Colonic mucosa (tissue), 4 donors: ENCODE measurements at regions not wholly inside any gene's neighbourhood (a gene's known extent, or its start where the extent isn't known, plus 50 kb on each side); places are given as distances from the start of the nearest gene placed in this dataset.

Experiments used
- DNase-seq: peaks from one replicate; pipeline ENCODE4 v3.0.0-alpha.2; 2020
- H3K27ac ChIP-seq: fragments of 200-600 bp; one replicate; pipeline ENCODE4 v1.8.0; 2021
- H3K27me3 ChIP-seq: fragments of 200-600 bp; one replicate; pipeline ENCODE4 v1.8.0; 2021
- H3K36me3 ChIP-seq: fragments of 200-600 bp; one replicate; pipeline ENCODE4 v1.8.0; 2021
- H3K4me1 ChIP-seq: fragments of 200-600 bp; one replicate; pipeline ENCODE4 v1.8.0; 2021; ENCODE audit warnings: mild to moderate bottlenecking
- H3K4me3 ChIP-seq: fragments of 200-600 bp; one replicate; pipeline ENCODE4 v1.8.0; 2021
- H3K9ac ChIP-seq, 2 donors: one replicate each; pipeline ENCODE4 v1.7.0; 2013; ENCODE audit warnings: control low read depth in 2 of 2, low read depth in 2 of 2, low read length in 2 of 2
- H3K9me3 ChIP-seq: fragments of 200-600 bp; one replicate; pipeline ENCODE4 v1.8.0; 2021
- intact Hi-C: fragments of 100-400 bp; cut with DNase I; formaldehyde crosslinking; loops from one replicate; pipeline ENCODE4 v1.14.1; 2022
- TF ChIP-seq, protein P1 (sequence below): fragments of 200-600 bp; IDR thresholded peaks from one replicate; pipeline ENCODE4 v1.8.0; 2022; ENCODE audit warnings: antibody characterized with exemption, mild to moderate bottlenecking
- donor health status: healthy.
- donor health status: DM: no; HTN: no; CAD: no.
- donor health status: DM: no; HTN: no; CAD: no.

DNA sequence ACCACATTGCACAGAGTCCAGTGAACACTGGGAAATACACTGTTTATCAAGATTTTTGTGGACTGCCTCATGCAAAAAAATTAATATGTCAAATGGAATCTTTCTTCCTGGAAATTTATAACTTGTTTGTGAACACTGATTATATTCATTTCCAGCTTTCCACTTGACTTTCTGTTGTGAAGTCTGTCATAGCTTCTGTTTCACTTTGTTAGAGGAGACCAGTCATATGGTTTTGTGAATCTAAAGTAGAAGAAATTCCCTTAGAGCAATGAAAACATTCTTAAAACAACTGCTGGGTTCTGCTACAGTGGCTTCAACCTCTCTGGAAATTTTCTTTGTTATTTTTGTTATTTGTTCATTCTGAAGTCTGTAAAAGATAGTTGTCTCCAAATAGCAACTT lies 349.5 kb upstream of the NFE2L3 start:
- Histone ChIP-seq H3K9ac (no peak overlapping the region), H3K9me3 (no peaks in the 10 kb centered on the region), H3K27ac (no peak overlapping the region), H3K36me3 (no peaks in the 10 kb centered on the region), H3K4me3 (no peak overlapping the region), H3K4me1 (no peaks in the 10 kb centered on the region), H3K27me3 (no peaks in the 10 kb centered on the region)
- DNase-seq: no peak
- TF ChIP-seq, protein P1, sequence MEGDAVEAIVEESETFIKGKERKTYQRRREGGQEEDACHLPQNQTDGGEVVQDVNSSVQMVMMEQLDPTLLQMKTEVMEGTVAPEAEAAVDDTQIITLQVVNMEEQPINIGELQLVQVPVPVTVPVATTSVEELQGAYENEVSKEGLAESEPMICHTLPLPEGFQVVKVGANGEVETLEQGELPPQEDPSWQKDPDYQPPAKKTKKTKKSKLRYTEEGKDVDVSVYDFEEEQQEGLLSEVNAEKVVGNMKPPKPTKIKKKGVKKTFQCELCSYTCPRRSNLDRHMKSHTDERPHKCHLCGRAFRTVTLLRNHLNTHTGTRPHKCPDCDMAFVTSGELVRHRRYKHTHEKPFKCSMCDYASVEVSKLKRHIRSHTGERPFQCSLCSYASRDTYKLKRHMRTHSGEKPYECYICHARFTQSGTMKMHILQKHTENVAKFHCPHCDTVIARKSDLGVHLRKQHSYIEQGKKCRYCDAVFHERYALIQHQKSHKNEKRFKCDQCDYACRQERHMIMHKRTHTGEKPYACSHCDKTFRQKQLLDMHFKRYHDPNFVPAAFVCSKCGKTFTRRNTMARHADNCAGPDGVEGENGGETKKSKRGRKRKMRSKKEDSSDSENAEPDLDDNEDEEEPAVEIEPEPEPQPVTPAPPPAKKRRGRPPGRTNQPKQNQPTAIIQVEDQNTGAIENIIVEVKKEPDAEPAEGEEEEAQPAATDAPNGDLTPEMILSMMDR: no peak
- intact Hi-C loops: no loop called here

- no peak for DNase-seq
- H3K36me3 ChIP-seq: no peaks in the 10 kb centered on the region
- no peaks in the 10 kb centered on the region for H3K27me3 ChIP-seq
- no peaks in the 10 kb centered on the region for H3K9me3 ChIP-seq
- no peak overlapping the region for H3K9ac ChIP-seq
- TF ChIP-seq, protein P1: no peak
- no peaks in the 10 kb centered on the region for H3K4me1 ChIP-seq
- H3K4me3 ChIP-seq: no peak overlapping the region
- intact Hi-C loops: no loop called here
- no peak overlapping the region for H3K27ac ChIP-seq
These were observed 348.7 kb upstream of the NFE2L3 start for GRCh38 chr7:25803117-25803887.

DNA sequence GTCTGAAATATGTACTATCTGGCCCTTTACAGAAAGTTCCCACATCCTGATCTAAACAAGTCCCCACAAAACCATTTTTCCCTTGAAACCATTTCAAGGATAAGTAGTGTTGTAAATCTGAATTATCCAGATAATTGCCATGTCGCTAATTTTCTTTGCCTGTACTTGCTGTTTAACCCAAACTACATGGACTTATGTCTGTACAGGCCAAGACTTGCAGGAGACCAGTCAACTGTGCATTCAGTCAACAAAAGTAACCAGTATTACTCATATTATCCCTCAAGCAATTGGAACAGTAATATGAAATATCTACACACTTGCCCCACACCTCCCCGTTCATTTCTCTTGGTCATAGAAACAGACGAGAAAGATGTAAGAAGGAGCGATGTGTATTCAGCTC lies 347.8 kb upstream of the NFE2L3 start:
- intact Hi-C loops: no loop called here
- Histone ChIP-seq H3K9me3 (no peaks in the 10 kb centered on the region), H3K27ac (no peak overlapping the region), H3K27me3 (no peaks in the 10 kb centered on the region), H3K4me3 (no peak overlapping the region), H3K36me3 (no peaks in the 10 kb centered on the region), H3K9ac (no peak overlapping the region), H3K4me1 (no peaks in the 10 kb centered on the region)
- no peak for DNase-seq
- TF ChIP-seq, protein P1: no peak

DNA sequence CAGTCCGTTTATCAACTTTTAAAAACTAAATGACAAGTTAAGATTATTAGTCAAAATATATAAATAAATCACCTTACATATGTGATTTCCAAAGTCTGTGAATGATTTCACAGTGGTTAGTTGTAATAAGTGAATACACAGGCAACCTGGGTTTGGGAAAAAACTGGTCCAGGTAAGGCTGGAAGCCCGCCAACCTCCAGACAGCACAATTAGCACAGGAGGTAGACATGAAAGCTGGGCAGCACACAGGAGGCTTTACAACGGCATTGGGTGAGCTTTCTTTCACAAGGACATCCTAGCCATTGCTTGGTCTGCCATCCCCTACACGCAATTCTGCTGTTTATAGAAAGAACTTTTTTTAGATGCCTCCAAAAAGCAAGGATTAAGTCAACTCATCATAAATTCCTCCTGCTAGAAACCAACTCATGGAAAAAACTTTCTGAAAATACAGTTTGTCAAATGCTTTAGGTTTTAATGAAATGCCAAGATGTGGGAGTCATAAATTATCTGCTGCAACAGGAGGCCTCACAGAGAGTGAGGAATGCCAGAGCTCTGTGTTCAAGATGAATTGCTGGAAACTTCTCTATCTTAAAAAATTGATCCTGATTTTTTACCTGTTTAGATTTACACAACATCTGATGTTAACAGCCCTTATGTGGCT lies 346.8 kb upstream of the NFE2L3 start:
- DNase-seq: no peak
- Histone ChIP-seq H3K27me3 (no peaks in the 10 kb centered on the region), H3K9ac (no peak overlapping the region), H3K4me1 (no peaks in the 10 kb centered on the region), H3K36me3 (no peaks in the 10 kb centered on the region), H3K9me3 (no peaks in the 10 kb centered on the region), H3K27ac (no peak overlapping the region), H3K4me3 (no peak overlapping the region)
- TF ChIP-seq, protein P1: no peak
- intact Hi-C loops: no loop called here

- no peaks in the 10 kb centered on the region for H3K36me3 ChIP-seq
These were observed 344.8 kb upstream of the NFE2L3 start for GRCh38 chr7:25807086-25807611.

More at GRCh38 chr7:25807086-25807611, 344.8 kb upstream of the NFE2L3 start:
- no peak for DNase-seq
- Histone ChIP-seq H3K9me3 (no peaks in the 10 kb centered on the region), H3K27ac (no peak overlapping the region), H3K4me3 (no peak overlapping the region), H3K9ac (no peak overlapping the region), H3K4me1 (no peaks in the 10 kb centered on the region), H3K27me3 (no peaks in the 10 kb centered on the region)
- TF ChIP-seq, protein P1: no peak
- intact Hi-C loops: no loop called here
